ENCODE measurements at regions not wholly inside any gene's neighbourhood (a gene's known extent, or its start where the extent isn't known, plus 50 kb on each side); places are given as distances from the start of the nearest gene placed in this dataset.
"Not testable (repeated sequence)": the region's sequence is repeated elsewhere in the genome, so short reads cannot be mapped to it uniquely, and the experiment has no call there.

DNA sequence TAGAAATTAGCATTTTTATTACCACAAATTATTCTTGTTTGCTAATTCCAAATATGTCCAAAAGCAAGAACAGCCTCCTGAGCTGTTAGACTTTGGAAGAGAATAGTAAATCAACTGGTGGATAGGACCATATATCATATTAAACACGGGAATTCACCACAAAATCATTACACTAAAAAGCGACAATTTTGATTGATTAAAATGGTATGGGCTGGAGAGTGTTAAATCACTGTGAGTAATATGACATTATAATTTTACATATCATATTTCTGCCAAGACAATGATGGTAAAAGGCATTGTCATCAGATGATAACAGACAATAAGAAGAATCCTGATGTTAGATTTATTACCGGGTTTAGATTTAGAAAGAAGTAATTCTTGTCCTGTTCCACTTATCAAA lies 107.2 kb upstream of the ARRDC3 start:
- intact Hi-C loops (cut with DNase I), result no loop called here
- H3K4me3 ChIP-seq, result no peak overlapping the region
- H3K27ac ChIP-seq, result no peak overlapping the region
- H3K36me3 ChIP-seq, result no peaks in the 10 kb centered on the region
- ATAC-seq, result no peak
- no peaks in the 10 kb centered on the region for H3K9me3 ChIP-seq
- TF ChIP-seq CTCF (IDR thresholded peaks at IDR 0.05), result no peak
- no peak for DNase-seq
- H3K27me3 ChIP-seq (ENCODE audit: low read depth), result no peaks in the 10 kb centered on the region
- H3K4me1 ChIP-seq, result no peaks in the 10 kb centered on the region

DNA sequence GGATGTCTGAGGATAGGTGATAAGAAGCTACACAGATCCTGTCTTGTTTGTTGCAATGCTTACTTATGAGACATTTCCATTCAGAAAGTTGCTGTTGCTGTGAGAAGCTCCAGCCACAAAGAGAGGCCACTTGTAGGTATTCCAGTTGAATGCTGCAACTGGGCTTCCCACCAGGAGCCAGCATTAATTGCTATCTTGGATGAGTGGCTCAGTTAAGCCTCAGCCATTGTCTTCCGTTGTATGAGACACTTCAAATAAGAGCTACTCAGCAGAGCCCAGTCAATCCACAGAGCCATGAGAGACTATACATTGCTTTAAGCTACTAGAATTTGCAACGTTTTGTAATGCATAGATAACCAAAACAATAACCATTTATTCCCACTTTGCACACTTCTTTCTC lies 104.3 kb upstream of the ARRDC3 start:
- intact Hi-C loops (cut with DNase I), result no loop called here
- Histone ChIP-seq H3K27ac (no peak overlapping the region), H3K4me3 (no peak overlapping the region), H3K4me1 (no peaks in the 10 kb centered on the region), H3K36me3 (no peaks in the 10 kb centered on the region), H3K27me3 (ENCODE audit: low read depth) (no peaks in the 10 kb centered on the region), H3K9me3 (no peaks in the 10 kb centered on the region)
- no peak for DNase-seq
- no peak for TF ChIP-seq CTCF (IDR thresholded peaks at IDR 0.05)
- no peak for ATAC-seq

- TF ChIP-seq CTCF (IDR thresholded peaks at IDR 0.05), result no peak
- Histone ChIP-seq H3K27ac (no peak overlapping the region), H3K36me3 (no peaks in the 10 kb centered on the region), H3K9me3 (no peaks in the 10 kb centered on the region), H3K4me1 (no peaks in the 10 kb centered on the region), H3K27me3 (ENCODE audit: low read depth) (no peaks in the 10 kb centered on the region), H3K4me3 (no peak overlapping the region)
- intact Hi-C loops (cut with DNase I), result no loop called here
- DNase-seq, result no peak
- ATAC-seq, result no peak
Measured at GRCh38 chr5:91486638-91487037, 103.5 kb upstream of the ARRDC3 start.

- Histone ChIP-seq H3K9me3 (no peaks in the 10 kb centered on the region), H3K27me3 (ENCODE audit: low read depth) (no peaks in the 10 kb centered on the region), H3K36me3 (no peaks in the 10 kb centered on the region), H3K4me1 (no peaks in the 10 kb centered on the region), H3K4me3 (no peak overlapping the region), H3K27ac (no peak overlapping the region)
- ATAC-seq (no peak), DNase-seq (no peak)
- no peak for TF ChIP-seq CTCF (IDR thresholded peaks at IDR 0.05)
- intact Hi-C loops (cut with DNase I), result no loop called here
Measured at GRCh38 chr5:91484662-91485061, 101.5 kb upstream of the ARRDC3 start.

GRCh38 chr5:91479376-91479775 lies 96.3 kb upstream of the ARRDC3 start:
- intact Hi-C loops (cut with DNase I); ATAC-seq; H3K36me3 ChIP-seq; H3K27me3 ChIP-seq (ENCODE audit: low read depth); H3K4me3 ChIP-seq; H3K4me1 ChIP-seq; H3K9me3 ChIP-seq; H3K27ac ChIP-seq; DNase-seq: not testable (repeated sequence)

DNA sequence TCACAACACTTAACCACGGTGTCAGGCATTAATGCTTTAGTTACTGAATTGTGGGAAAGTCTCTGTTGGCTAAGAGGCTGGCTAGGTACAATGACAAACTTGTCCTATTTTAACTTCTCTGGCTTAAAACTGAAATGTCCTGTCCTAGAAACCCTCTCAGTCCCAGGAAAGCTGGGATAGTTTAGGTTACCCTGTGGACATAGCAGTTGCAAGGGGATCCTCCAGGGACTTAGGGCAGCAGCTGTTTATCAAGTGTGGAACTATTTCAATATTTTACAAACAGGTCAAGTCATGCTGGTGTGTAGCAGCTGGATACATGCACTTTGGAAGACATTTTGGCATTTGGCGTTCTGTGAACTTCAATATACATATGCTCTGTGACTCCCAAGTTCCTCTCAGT lies 95.0 kb upstream of the ARRDC3 start:
- intact Hi-C loops (cut with DNase I), result no loop called here
- H3K27me3 ChIP-seq (ENCODE audit: low read depth), result no peaks in the 10 kb centered on the region
- H3K4me1 ChIP-seq, result no peaks in the 10 kb centered on the region
- H3K36me3 ChIP-seq, result no peaks in the 10 kb centered on the region
- DNase-seq (no peak), ATAC-seq (no peak)
- no peak for TF ChIP-seq CTCF (IDR thresholded peaks at IDR 0.05)
- no peaks in the 10 kb centered on the region for H3K9me3 ChIP-seq
- H3K27ac ChIP-seq, result no peak overlapping the region
- no peak overlapping the region for H3K4me3 ChIP-seq

Data from lower lobe of right lung (tissue), 2 donors.